GM13977 (cell line): ENCODE measurements at regions not wholly inside any gene's neighbourhood (a gene's known extent, or its start where the extent isn't known, plus 50 kb on each side); places are given as distances from the start of the nearest gene placed in this dataset.
A peak's percentile ranks its signal among the peaks of the same experiment; 100 is the strongest.

ENCODE experiments used
- DNase-seq: peaks from one replicate; pipeline ENCODE4 v3.0.0; 2012; ENCODE audit warnings: low spot score
- CTCF ChIP-seq: IDR thresholded peaks from 2 replicates; pipeline ENCODE4 v1.5.1; 2012; ENCODE audit warnings: mild to moderate bottlenecking, control low read depth; ENCODE audit not compliant: insufficient read depth; ENCODE audit errors: extremely low read depth, missing control alignments
- in situ Hi-C: fragments of 300-500 bp; cut with MboI; formaldehyde crosslinking; loops from one replicate; pipeline ENCODE4 v1.12.0; 2022; ENCODE audit warnings: low sequenced_read_pairs, low pct_unique_long_range_greater_than_20kb, mixed read lengths, inconsistent platforms; ENCODE audit not compliant: unreplicated experiment

GRCh38 chr21:35905963-35906345 is 154.4 kb downstream of the SETD4 start:
- in situ Hi-C loops: no loop called here
- DNase-seq: no peak
- TF ChIP-seq CTCF: no peak

- TF ChIP-seq CTCF: no peak
Measured at GRCh38 chr21:35905096-35905962, 155.0 kb downstream of the SETD4 start.

GRCh38 chr21:35900539-35900938 is 159.8 kb downstream of the SETD4 start:
- in situ Hi-C loops: no loop called here
- TF ChIP-seq CTCF: no peak

More at GRCh38 chr21:35905096-35905962, 155.0 kb downstream of the SETD4 start:
- in situ Hi-C loops: no loop called here
- DNase-seq: no peak

GRCh38 chr21:35896060-35896459 is 164.3 kb downstream of the SETD4 start:
- TF ChIP-seq CTCF: no peak
- in situ Hi-C loops: no loop called here
- peak; percentile 54 for DNase-seq

More at GRCh38 chr21:35900539-35900938, 159.8 kb downstream of the SETD4 start:
- no peak for DNase-seq

- TF ChIP-seq CTCF: no peak
- DNase-seq: no peak
- in situ Hi-C loops: no loop called here
Measured at GRCh38 chr21:35895598-35895997, 164.7 kb downstream of the SETD4 start.

GRCh38 chr21:35893156-35893555 is 167.2 kb downstream of the SETD4 start:
- TF ChIP-seq CTCF: no peak
- in situ Hi-C loops: no loop called here
- no peak for DNase-seq
